Epithelial cell of esophagus (primary cell): ENCODE measurements at regions not wholly inside any gene's neighbourhood (a gene's known extent, or its start where the extent isn't known, plus 50 kb on each side); places are given as distances from the start of the nearest gene placed in this dataset.

Source experiments
- DNase-seq: peaks from one replicate; pipeline ENCODE4 v3.0.0; 2010; ENCODE audit warnings: low read depth
- H3K4me3 ChIP-seq: 2 replicates; pipeline ENCODE4 v1.5.1; 2011; ENCODE audit warnings: mild to moderate bottlenecking, low read length, control low read depth
- TF ChIP-seq, protein P1 (sequence below): IDR thresholded peaks from 2 replicates; pipeline ENCODE4 v1.5.1; 2011; ENCODE audit warnings: low read depth, mild to moderate bottlenecking, low read length, control low read depth, inconsistent platforms; ENCODE audit not compliant: insufficient read depth; ENCODE audit errors: missing control alignments

- no peak overlapping the region for H3K4me3 ChIP-seq
- DNase-seq, result peak; percentile 37
- TF ChIP-seq, protein P1, sequence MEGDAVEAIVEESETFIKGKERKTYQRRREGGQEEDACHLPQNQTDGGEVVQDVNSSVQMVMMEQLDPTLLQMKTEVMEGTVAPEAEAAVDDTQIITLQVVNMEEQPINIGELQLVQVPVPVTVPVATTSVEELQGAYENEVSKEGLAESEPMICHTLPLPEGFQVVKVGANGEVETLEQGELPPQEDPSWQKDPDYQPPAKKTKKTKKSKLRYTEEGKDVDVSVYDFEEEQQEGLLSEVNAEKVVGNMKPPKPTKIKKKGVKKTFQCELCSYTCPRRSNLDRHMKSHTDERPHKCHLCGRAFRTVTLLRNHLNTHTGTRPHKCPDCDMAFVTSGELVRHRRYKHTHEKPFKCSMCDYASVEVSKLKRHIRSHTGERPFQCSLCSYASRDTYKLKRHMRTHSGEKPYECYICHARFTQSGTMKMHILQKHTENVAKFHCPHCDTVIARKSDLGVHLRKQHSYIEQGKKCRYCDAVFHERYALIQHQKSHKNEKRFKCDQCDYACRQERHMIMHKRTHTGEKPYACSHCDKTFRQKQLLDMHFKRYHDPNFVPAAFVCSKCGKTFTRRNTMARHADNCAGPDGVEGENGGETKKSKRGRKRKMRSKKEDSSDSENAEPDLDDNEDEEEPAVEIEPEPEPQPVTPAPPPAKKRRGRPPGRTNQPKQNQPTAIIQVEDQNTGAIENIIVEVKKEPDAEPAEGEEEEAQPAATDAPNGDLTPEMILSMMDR, result no peak
Measured at GRCh38 chr1:241413386-241413785, 56.4 kb upstream of the RGS7 start.

GRCh38 chr1:241412646-241413045 lies 55.6 kb upstream of the RGS7 start:
- H3K4me3 ChIP-seq, result no peak overlapping the region
- TF ChIP-seq, protein P1, result no peak
- no peak for DNase-seq

GRCh38 chr1:241411776-241412338 lies 54.9 kb upstream of the RGS7 start:
- DNase-seq, result no peak
- TF ChIP-seq, protein P1, result no peak

DNA sequence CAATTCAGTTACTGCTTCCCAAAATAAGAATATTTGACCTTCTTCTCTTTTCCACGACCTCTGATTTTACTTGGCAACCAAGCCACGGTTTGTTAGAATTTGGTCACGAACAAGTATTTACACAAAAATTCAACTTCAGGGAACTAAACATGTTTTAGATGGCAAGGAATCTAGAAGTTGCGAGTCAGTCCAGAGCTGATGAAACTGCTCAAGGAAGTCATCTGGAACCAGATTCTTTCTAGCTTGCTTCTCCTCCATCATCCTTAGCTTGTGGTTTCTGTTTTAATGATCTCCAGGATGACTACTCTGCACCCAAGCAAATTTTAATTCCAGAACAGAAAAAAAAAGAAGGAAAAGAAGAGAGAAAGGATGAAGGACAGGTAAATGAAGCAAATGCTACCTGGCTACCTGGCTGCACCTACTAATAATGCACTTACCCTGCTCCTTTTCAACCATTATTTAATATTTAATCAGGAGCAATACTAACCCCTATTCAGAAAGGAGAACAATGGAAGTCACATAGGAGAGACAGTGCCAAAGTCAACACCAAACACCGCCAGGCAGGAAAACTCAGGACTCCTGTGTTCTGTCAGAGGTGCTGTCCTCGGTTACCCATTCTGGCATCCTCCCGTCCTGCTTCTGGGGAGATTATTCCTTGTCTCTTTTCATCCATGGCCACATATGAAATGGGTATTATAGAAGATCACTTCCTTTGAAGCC lies 54.2 kb upstream of the RGS7 start:
- no peak for DNase-seq
- TF ChIP-seq, protein P1, result no peak
- H3K4me3 ChIP-seq, result no peak overlapping the region

More at GRCh38 chr1:241411776-241412338, 54.9 kb upstream of the RGS7 start:
- no peak overlapping the region for H3K4me3 ChIP-seq

DNA sequence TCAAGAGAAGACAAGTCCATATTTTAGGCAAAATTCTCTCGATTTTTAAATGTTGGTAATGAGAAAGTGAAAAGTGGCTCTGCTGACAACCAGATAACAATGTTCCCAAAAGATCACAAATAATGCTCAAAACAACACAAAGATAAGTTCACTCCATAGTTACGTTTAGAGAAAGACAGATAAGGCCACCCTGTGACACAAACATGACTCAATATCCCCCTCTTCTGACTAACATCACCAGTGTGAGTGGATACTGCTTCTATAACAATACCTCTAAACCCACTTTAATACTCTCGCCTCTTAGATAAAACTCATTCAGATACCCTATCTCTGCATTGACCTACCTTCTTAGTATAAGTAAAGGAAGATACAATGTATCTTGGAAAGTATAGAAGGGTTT lies 51.2 kb upstream of the RGS7 start:
- TF ChIP-seq, protein P1, result no peak
- no peak overlapping the region for H3K4me3 ChIP-seq
- peak; percentile 18 for DNase-seq
